Astrocyte (in vitro differentiated cells and primary cell): ENCODE measurements at regions not wholly inside any gene's neighbourhood (a gene's known extent, or its start where the extent isn't known, plus 50 kb on each side); places are given as distances from the start of the nearest gene placed in this dataset.
A peak's percentile ranks its signal among the peaks of the same experiment; 100 is the strongest.

Source experiments
- DNase-seq: peaks from one replicate; pipeline ENCODE4 v3.0.0-alpha.2; 2010; ENCODE audit warnings: low read depth
- FAIRE-seq: peaks from 2 replicates; lab custom pipeline; 2011; peaks lifted over from hg19 to GRCh38; lab: Jason Lieb, UNC
- H2AFZ ChIP-seq: 2 replicates; pipeline ENCODE4 v1.6.0; 2012; ENCODE audit warnings: low read depth, low read length, inconsistent platforms
- H3K27ac ChIP-seq: 2 replicates; pipeline ENCODE4 v1.5.1; 2011; ENCODE audit warnings: low read depth, low read length, inconsistent platforms
- H3K27me3 ChIP-seq: 2 replicates; pipeline ENCODE4 v1.6.0; 2011; ENCODE audit warnings: low read length, inconsistent platforms; ENCODE audit not compliant: insufficient read depth
- H3K36me3 ChIP-seq: 2 replicates; pipeline ENCODE4 v1.5.1; 2011; ENCODE audit warnings: low read length, inconsistent platforms; ENCODE audit not compliant: insufficient read depth
- H3K4me1 ChIP-seq: 2 replicates; pipeline ENCODE4 v1.5.1; 2011; ENCODE audit warnings: low read length, inconsistent platforms; ENCODE audit not compliant: insufficient read depth
- H3K4me2 ChIP-seq: 2 replicates; pipeline ENCODE4 v1.6.0; 2012; ENCODE audit warnings: low read length, inconsistent platforms
- H3K4me3 ChIP-seq: 2 replicates; pipeline ENCODE4 v1.5.1; 2011; ENCODE audit warnings: low read depth, mild to moderate bottlenecking, low read length, inconsistent platforms; ENCODE audit not compliant: insufficient read depth
- H3K79me2 ChIP-seq: 2 replicates; pipeline ENCODE4 v1.6.0; 2012; ENCODE audit warnings: mild to moderate bottlenecking, low read length, inconsistent platforms; ENCODE audit not compliant: insufficient read depth
- H3K9ac ChIP-seq: 2 replicates; pipeline ENCODE4 v1.6.0; 2012; ENCODE audit warnings: mild to moderate bottlenecking, low read length, inconsistent platforms
- H3K9me3 ChIP-seq: 2 replicates; pipeline ENCODE4 v1.5.1; 2012; ENCODE audit warnings: low read depth, mild to moderate bottlenecking, low read length, inconsistent platforms; ENCODE audit not compliant: insufficient read depth
- H4K20me1 ChIP-seq: 2 replicates; pipeline ENCODE4 v1.6.0; 2012; ENCODE audit warnings: low read length, inconsistent platforms; ENCODE audit not compliant: insufficient read depth
- H3K27ac Mint-ChIP-seq: one replicate; pipeline ENCODE4 v1.8.0; 2021; ENCODE audit warnings: mild to moderate bottlenecking, mixed read lengths; ENCODE audit not compliant: unreplicated experiment
- H3K27me3 Mint-ChIP-seq: one replicate; pipeline ENCODE4 v1.8.0; 2021; ENCODE audit warnings: low read depth, mixed read lengths; ENCODE audit not compliant: unreplicated experiment
- H3K36me3 Mint-ChIP-seq: one replicate; pipeline ENCODE4 v1.8.0; 2021; ENCODE audit warnings: low read depth, mixed read lengths; ENCODE audit not compliant: unreplicated experiment
- H3K4me1 Mint-ChIP-seq: one replicate; pipeline ENCODE4 v1.8.0; 2021; ENCODE audit warnings: low read depth, mixed read lengths; ENCODE audit not compliant: unreplicated experiment
- H3K4me3 Mint-ChIP-seq: one replicate; pipeline ENCODE4 v1.8.0; 2021; ENCODE audit warnings: mild to moderate bottlenecking, moderate library complexity, mixed read lengths; ENCODE audit not compliant: unreplicated experiment
- H3K9me3 Mint-ChIP-seq: one replicate; pipeline ENCODE4 v1.8.0; 2021; ENCODE audit warnings: mild to moderate bottlenecking, mixed read lengths; ENCODE audit not compliant: unreplicated experiment
- CTCF ChIP-seq: IDR thresholded peaks from 2 replicates; pipeline ENCODE4 v1.5.1; 2011; ENCODE audit warnings: low read depth, mild to moderate bottlenecking, inconsistent platforms, low read length, moderate library complexity; ENCODE audit not compliant: insufficient read depth
- EZH2 ChIP-seq: IDR thresholded peaks from 2 replicates; pipeline ENCODE4 v1.6.1; 2012; ENCODE audit warnings: mild to moderate bottlenecking, low read length, inconsistent platforms; ENCODE audit not compliant: insufficient read depth

GRCh38 chr18:68623342-68623741, 91.6 kb downstream of the TMX3 start:
- no peak overlapping the region for H3K4me2 ChIP-seq
- Mint-ChIP-seq H3K4me1 (no peaks in the 10 kb centered on the region), H3K36me3 (no peaks in the 10 kb centered on the region), H3K4me3 (no peak overlapping the region), H3K9me3 (no peaks in the 10 kb centered on the region), H3K27me3 (no peaks in the 10 kb centered on the region), H3K27ac (no peak overlapping the region)
- H3K4me3 ChIP-seq = no peak overlapping the region
- H2AFZ ChIP-seq = no peak overlapping the region
- H3K36me3 ChIP-seq = no peaks in the 10 kb centered on the region
- H4K20me1 ChIP-seq = no peaks in the 10 kb centered on the region
- H3K79me2 ChIP-seq = no peaks in the 10 kb centered on the region
- no peaks in the 10 kb centered on the region for H3K27me3 ChIP-seq
- H3K9ac ChIP-seq = no peak overlapping the region
- DNase-seq = peak; percentile 37
- H3K27ac ChIP-seq = no peak overlapping the region
- FAIRE-seq = peak; percentile 17
- H3K4me1 ChIP-seq = no peaks in the 10 kb centered on the region
- peak; percentile 79 for TF ChIP-seq CTCF
- TF ChIP-seq EZH2 = no peak
- H3K9me3 ChIP-seq = no peaks in the 10 kb centered on the region

GRCh38 chr18:68611311-68611710, 103.6 kb downstream of the TMX3 start:
- Histone ChIP-seq H3K9ac (no peak overlapping the region), H3K36me3 (no peaks in the 10 kb centered on the region), H3K27ac (no peak overlapping the region), H3K4me1 (no peaks in the 10 kb centered on the region), H3K9me3 (no peaks in the 10 kb centered on the region), H3K4me3 (no peak overlapping the region), H3K4me2 (no peak overlapping the region), H3K79me2 (no peaks in the 10 kb centered on the region), H3K27me3 (no peaks in the 10 kb centered on the region), H2AFZ (no peak overlapping the region), H4K20me1 (no peaks in the 10 kb centered on the region)
- Mint-ChIP-seq H3K36me3 (no peaks in the 10 kb centered on the region), H3K4me3 (no peak overlapping the region), H3K9me3 (no peaks in the 10 kb centered on the region), H3K4me1 (no peaks in the 10 kb centered on the region), H3K27me3 (no peaks in the 10 kb centered on the region), H3K27ac (no peak overlapping the region)
- FAIRE-seq (no peak), DNase-seq (no peak)
- TF ChIP-seq EZH2 (no peak), CTCF (no peak)

- Mint-ChIP-seq H3K4me3 (no peak overlapping the region), H3K27ac (no peak overlapping the region), H3K36me3 (no peaks in the 10 kb centered on the region), H3K27me3 (no peaks in the 10 kb centered on the region), H3K9me3 (no peaks in the 10 kb centered on the region), H3K4me1 (no peaks in the 10 kb centered on the region)
- Histone ChIP-seq H3K36me3 (no peaks in the 10 kb centered on the region), H2AFZ (no peak overlapping the region), H3K4me1 (no peaks in the 10 kb centered on the region), H4K20me1 (no peaks in the 10 kb centered on the region), H3K4me3 (no peak overlapping the region), H3K27me3 (no peaks in the 10 kb centered on the region), H3K79me2 (no peaks in the 10 kb centered on the region), H3K9me3 (no peaks in the 10 kb centered on the region), H3K4me2 (no peak overlapping the region), H3K27ac (no peak overlapping the region), H3K9ac (no peak overlapping the region)
- DNase-seq = peak; percentile 2
- TF ChIP-seq EZH2 (no peak), CTCF (no peak)
- no peak for FAIRE-seq
These were observed 105.9 kb downstream of the TMX3 start for GRCh38 chr18:68608851-68609490.
